Trophoblast cell (in vitro differentiated cells and primary cell): ENCODE measurements at regions not wholly inside any gene's neighbourhood (a gene's known extent, or its start where the extent isn't known, plus 50 kb on each side); places are given as distances from the start of the nearest gene placed in this dataset.

Experiments used
- DNase-seq, 2 donors: peaks; one replicate each; pipeline ENCODE4 v3.0.0-alpha.2; 2016
- H2AFZ ChIP-seq: 2 replicates; pipeline ENCODE4 v1.6.1; 2013; ENCODE audit warnings: low read length, moderate library complexity, mild to moderate bottlenecking; ENCODE audit not compliant: insufficient read depth, poor library complexity
- H2AK5ac ChIP-seq: 2 replicates; pipeline ENCODE4 v1.6.1; 2013; ENCODE audit warnings: mild to moderate bottlenecking, low read length
- H2BK120ac ChIP-seq: 2 replicates; pipeline ENCODE4 v1.6.1; 2013; ENCODE audit warnings: low read length, mild to moderate bottlenecking, moderate library complexity; ENCODE audit not compliant: insufficient read depth, poor library complexity
- H2BK12ac ChIP-seq: 2 replicates; pipeline ENCODE4 v1.6.1; 2013; ENCODE audit warnings: mild to moderate bottlenecking, low read length, moderate library complexity
- H2BK5ac ChIP-seq: 2 replicates; pipeline ENCODE4 v1.6.1; 2013; ENCODE audit warnings: low read length, low read depth, moderate library complexity, mild to moderate bottlenecking; ENCODE audit not compliant: poor library complexity
- H3K14ac ChIP-seq: 2 replicates; pipeline ENCODE4 v1.6.1; 2013; ENCODE audit warnings: mild to moderate bottlenecking, low read length
- H3K18ac ChIP-seq: 2 replicates; pipeline ENCODE4 v1.6.1; 2013; ENCODE audit warnings: mild to moderate bottlenecking, low read length
- H3K23ac ChIP-seq: 2 replicates; pipeline ENCODE4 v1.6.1; 2013; ENCODE audit warnings: low read length
- H3K27ac ChIP-seq: 2 replicates; pipeline ENCODE4 v1.5.1; 2013; ENCODE audit warnings: low read depth, mild to moderate bottlenecking, inconsistent platforms, low read length, moderate library complexity
- H3K27me3 ChIP-seq: 2 replicates; pipeline ENCODE4 v1.6.1; 2013; ENCODE audit warnings: inconsistent platforms, mild to moderate bottlenecking, low read length, moderate library complexity; ENCODE audit not compliant: insufficient read depth
- H3K36me3 ChIP-seq, 2 experiments: 1 replicate in 1 of 2; 2 replicates in 1 of 2; pipeline ENCODE4 v1.6.1; 2013; ENCODE audit warnings: low read length in 2 of 2, mild to moderate bottlenecking in 2 of 2, moderate library complexity in 1 of 2; ENCODE audit not compliant: insufficient read depth in 2 of 2, control insufficient read depth in 1 of 2
- H3K4ac ChIP-seq: 2 replicates; pipeline ENCODE4 v1.6.1; 2013; ENCODE audit warnings: low read depth, mild to moderate bottlenecking, low read length, moderate library complexity
- H3K4me1 ChIP-seq, 2 experiments: 1 replicate in 1 of 2; 2 replicates in 1 of 2; pipeline ENCODE4 v1.6.1; 2013; ENCODE audit warnings: low read length in 2 of 2, mild to moderate bottlenecking in 2 of 2, moderate library complexity in 1 of 2; ENCODE audit not compliant: insufficient read depth in 2 of 2, control insufficient read depth in 1 of 2
- H3K4me2 ChIP-seq: 2 replicates; pipeline ENCODE4 v1.6.1; 2013; ENCODE audit warnings: inconsistent platforms, mild to moderate bottlenecking, low read length, moderate library complexity
- H3K4me3 ChIP-seq: 2 replicates; pipeline ENCODE4 v1.5.1; 2013; ENCODE audit warnings: mild to moderate bottlenecking, low read depth, low read length, inconsistent platforms
- H3K79me1 ChIP-seq: one replicate; pipeline ENCODE4 v1.6.1; 2013; ENCODE audit warnings: low read length
- H3K79me2 ChIP-seq: 2 replicates; pipeline ENCODE4 v1.6.1; 2013; ENCODE audit warnings: low read length, mild to moderate bottlenecking; ENCODE audit not compliant: control insufficient read depth, insufficient read depth, poor library complexity
- H3K9ac ChIP-seq: 2 replicates; pipeline ENCODE4 v1.6.1; 2013; ENCODE audit warnings: mild to moderate bottlenecking, low read length
- H3K9me3 ChIP-seq: 2 replicates; pipeline ENCODE4 v1.6.1; 2013; ENCODE audit warnings: low read depth, mild to moderate bottlenecking, control low read depth, inconsistent platforms, low read length; ENCODE audit not compliant: insufficient read depth
- H4K12ac ChIP-seq: 2 replicates; pipeline ENCODE4 v1.6.1; 2013; ENCODE audit warnings: low read depth, mild to moderate bottlenecking, low read length, moderate library complexity
- H4K8ac ChIP-seq: 2 replicates; pipeline ENCODE4 v1.6.1; 2013; ENCODE audit warnings: low read depth, mild to moderate bottlenecking, low read length, moderate library complexity
- H4K91ac ChIP-seq: one replicate; pipeline ENCODE4 v1.6.1; 2013; ENCODE audit warnings: low read depth, mild to moderate bottlenecking, low read length, moderate library complexity
- WGBS: extraction: QIAGEN DNeasy Blood & Tissue Kit; methylation state at CpG from one replicate; pipeline ENCODE4 v1.1.7; 2013; ENCODE audit warnings: missing lambda C conversion rate; ENCODE audit not compliant: insufficient read length, insufficient coverage; ENCODE audit errors: extremely low coverage; 5-methylcytosine and 5-hydroxymethylcytosine counted together

DNA sequence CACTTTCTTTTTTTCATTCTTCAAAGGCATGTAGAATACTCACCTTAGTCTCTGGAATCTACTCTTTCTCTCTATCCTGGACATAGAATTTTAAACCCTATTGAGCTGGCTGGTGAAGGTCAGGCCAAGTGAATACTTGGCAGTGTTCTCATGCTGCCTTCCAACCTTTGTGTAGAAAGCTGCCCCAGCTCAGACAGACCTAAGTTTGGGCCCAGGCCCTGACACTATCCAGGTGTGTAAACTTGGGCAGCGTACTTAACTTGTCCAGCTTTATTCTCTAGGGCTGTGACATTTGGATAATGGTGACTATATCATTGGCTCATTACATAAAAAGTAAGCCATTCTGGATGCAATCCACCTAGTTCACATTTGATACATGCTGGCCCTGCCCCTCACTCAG is 298.3 kb downstream of the IRX1 start:
- Histone ChIP-seq H3K4me1 (no peaks in the 10 kb centered on the region), H2BK5ac (no peak overlapping the region), H2AFZ (no peak overlapping the region), H2BK120ac (no peak overlapping the region), H3K4ac (no peak overlapping the region), H4K8ac (no peak overlapping the region), H3K36me3 (no peaks in the 10 kb centered on the region), H4K91ac (no peak overlapping the region), H3K23ac (no peak overlapping the region), H4K12ac (no peak overlapping the region), H3K4me2 (no peak overlapping the region), H3K14ac (no peak overlapping the region), H3K18ac (no peak overlapping the region), H3K4me3 (no peak overlapping the region), H3K9me3 (peaks cover 3% of the 10 kb centered on the region), H3K27me3 (no peaks in the 10 kb centered on the region), H3K79me2 (no peaks in the 10 kb centered on the region), H3K9ac (no peak overlapping the region), H2AK5ac (no peak overlapping the region), H3K79me1 (no peaks in the 10 kb centered on the region), H2BK12ac (no peak overlapping the region), H3K27ac (no peak overlapping the region)
- no peak for DNase-seq
- WGBS = no CpG with 5 or more reads among the region's 1 CpG

DNA sequence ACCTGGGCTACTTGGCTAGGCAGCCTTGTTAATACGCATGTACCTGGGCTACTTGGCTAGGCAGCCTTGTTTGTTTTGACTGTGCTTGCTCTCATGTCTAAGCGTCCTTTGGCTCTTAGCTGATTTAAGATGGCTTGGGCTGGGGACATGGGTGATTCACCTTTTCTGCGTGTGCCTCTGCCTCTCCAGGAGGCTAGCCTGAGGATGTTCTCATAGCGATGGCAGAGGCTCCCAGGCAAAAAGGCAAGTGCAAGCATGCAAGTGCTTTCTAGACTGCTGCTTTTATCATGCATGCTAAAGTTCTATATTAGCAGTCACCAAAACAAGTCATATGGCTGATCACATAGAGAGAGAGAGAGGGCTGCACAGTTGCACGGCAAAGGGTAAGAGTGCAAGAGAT is 300.5 kb downstream of the IRX1 start:
- H3K4ac ChIP-seq = no peak overlapping the region

DNA sequence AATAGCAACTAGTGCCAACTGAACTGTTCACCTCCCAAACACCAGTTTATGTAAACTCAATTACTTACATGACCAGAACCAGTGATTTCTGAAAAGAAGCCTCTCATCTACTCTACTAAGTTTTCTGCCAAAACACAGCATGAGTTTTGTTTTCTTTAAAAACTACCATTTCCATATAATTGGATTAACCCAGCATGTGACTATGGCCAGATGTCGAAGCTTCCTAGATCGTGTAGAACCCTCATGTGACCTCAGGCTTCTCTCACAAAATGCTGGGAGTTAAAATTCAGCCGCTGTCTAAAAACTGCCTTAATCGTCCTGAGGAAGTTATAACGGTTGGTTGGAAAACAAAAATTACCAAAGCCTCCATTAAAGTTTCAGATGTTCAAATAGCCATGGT is 303.5 kb downstream of the IRX1 start:
- Histone ChIP-seq H4K8ac (no peak overlapping the region), H3K4me2 (no peak overlapping the region), H3K79me2 (no peaks in the 10 kb centered on the region), H3K36me3 (no peaks in the 10 kb centered on the region), H2AFZ (no peak overlapping the region), H2AK5ac (no peak overlapping the region), H3K4me1 (no peaks in the 10 kb centered on the region), H3K9me3 (peaks cover 3% of the 10 kb centered on the region), H3K14ac (no peak overlapping the region), H3K23ac (no peak overlapping the region), H3K4me3 (no peak overlapping the region), H4K12ac (no peak overlapping the region), H2BK120ac (no peak overlapping the region), H3K27ac (no peak overlapping the region), H4K91ac (no peak overlapping the region), H3K27me3 (no peaks in the 10 kb centered on the region), H3K9ac (no peak overlapping the region), H3K18ac (no peak overlapping the region), H3K79me1 (no peaks in the 10 kb centered on the region), H3K4ac (no peak overlapping the region), H2BK5ac (no peak overlapping the region), H2BK12ac (no peak overlapping the region)
- DNase-seq = no peak
- no CpG with 5 or more reads among the region's 5 CpGs for WGBS

More for the DNA sequence above, 300.5 kb downstream of the IRX1 start:
- Histone ChIP-seq H3K79me2 (no peaks in the 10 kb centered on the region), H3K14ac (no peak overlapping the region), H2BK120ac (no peak overlapping the region), H3K18ac (no peak overlapping the region), H3K9me3 (peaks cover 3% of the 10 kb centered on the region), H2BK12ac (no peak overlapping the region), H2BK5ac (no peak overlapping the region), H3K79me1 (no peaks in the 10 kb centered on the region), H3K27me3 (no peaks in the 10 kb centered on the region), H3K9ac (no peak overlapping the region), H3K4me1 (no peaks in the 10 kb centered on the region), H3K23ac (no peak overlapping the region), H3K27ac (no peak overlapping the region), H2AK5ac (no peak overlapping the region), H2AFZ (no peak overlapping the region), H3K36me3 (no peaks in the 10 kb centered on the region), H4K8ac (no peak overlapping the region), H3K4me2 (no peak overlapping the region), H4K12ac (no peak overlapping the region), H4K91ac (no peak overlapping the region), H3K4me3 (no peak overlapping the region)
- WGBS = no CpG with 5 or more reads among the region's 5 CpGs
- DNase-seq = no peak

DNA sequence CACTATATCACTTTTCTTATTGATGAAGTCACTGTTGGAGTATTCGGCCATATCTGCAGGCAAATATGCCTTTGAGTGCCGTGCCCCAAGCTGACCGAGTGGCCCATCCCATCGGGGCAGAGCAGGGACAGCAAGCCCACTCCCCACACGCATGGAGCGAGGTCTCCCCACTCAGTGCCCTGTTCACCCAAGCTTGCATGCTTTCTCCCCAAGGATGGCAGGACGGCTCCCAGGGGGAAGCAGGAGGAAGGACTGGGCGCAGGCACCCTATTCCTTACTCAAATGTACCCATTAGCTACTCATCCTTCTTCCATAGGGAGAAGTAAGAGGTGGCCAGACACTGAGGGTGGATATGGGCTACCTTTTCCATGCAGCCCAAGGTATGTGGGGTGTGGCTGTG is 309.0 kb downstream of the IRX1 start:
- H2BK120ac ChIP-seq = no peak overlapping the region
- H3K79me1 ChIP-seq = no peaks in the 10 kb centered on the region
- no peak overlapping the region for H3K4me2 ChIP-seq
- no peak overlapping the region for H2AK5ac ChIP-seq
- no peaks in the 10 kb centered on the region for H3K79me2 ChIP-seq
- DNase-seq = no peak
- no peak overlapping the region for H2BK12ac ChIP-seq
- no peak overlapping the region for H4K91ac ChIP-seq
- no peak overlapping the region for H2AFZ ChIP-seq
- no peaks in the 10 kb centered on the region for H3K36me3 ChIP-seq
- H3K9me3 ChIP-seq = peaks cover 4% of the 10 kb centered on the region
- no peak overlapping the region for H4K12ac ChIP-seq
- no CpG with 5 or more reads among the region's 8 CpGs for WGBS
- no peak overlapping the region for H3K4ac ChIP-seq
- H4K8ac ChIP-seq = no peak overlapping the region
- no peaks in the 10 kb centered on the region for H3K27me3 ChIP-seq
- H3K18ac ChIP-seq = no peak overlapping the region
- H3K27ac ChIP-seq = no peak overlapping the region
- no peak overlapping the region for H3K14ac ChIP-seq
- H3K9ac ChIP-seq = no peak overlapping the region
- H3K4me1 ChIP-seq = no peaks in the 10 kb centered on the region
- no peak overlapping the region for H3K4me3 ChIP-seq
- no peak overlapping the region for H2BK5ac ChIP-seq
- no peak overlapping the region for H3K23ac ChIP-seq
